Tibial nerve (tissue), 3 donors: ENCODE measurements at regions not wholly inside any gene's neighbourhood (a gene's known extent, or its start where the extent isn't known, plus 50 kb on each side); places are given as distances from the start of the nearest gene placed in this dataset.

Experiments used
- CTCF ChIP-seq, 5 experiments: fragments of 200-600 bp in 3 of 5; fragments of 450-650 bp in 2 of 5; sonication (generic) in 3 of 5; IDR thresholded peaks; one replicate each; pipeline ENCODE4 v1.5.1; 2016 to 2019; ENCODE audit warnings: antibody characterized with exemption in 5 of 5, mild to moderate bottlenecking in 3 of 5, moderate library complexity in 2 of 5
- POLR2A ChIP-seq, 2 donors: fragments of 450-650 bp; IDR thresholded peaks; one replicate each; pipeline ENCODE4 v1.6.1; 2017; ENCODE audit warnings: antibody characterized with exemption in 2 of 2, mild to moderate bottlenecking in 2 of 2, moderate library complexity in 2 of 2

- TF ChIP-seq CTCF (IDR thresholded peaks at IDR 0.05) (no peak), POLR2A (IDR thresholded peaks at IDR 0.05) (no peak)
These were observed 484.8 kb upstream of the TSHZ3 start for GRCh38 chr19:31834070-31834469.
